ENCODE measurements at regions not wholly inside any gene's neighbourhood (a gene's known extent, or its start where the extent isn't known, plus 50 kb on each side); places are given as distances from the start of the nearest gene placed in this dataset.

GRCh38 chr2:14881651-14882327, 249.3 kb downstream of the LRATD1 start:
- Histone ChIP-seq H3K27me3 (ENCODE audit: control insufficient read depth in 4 of 4, insufficient read depth in 4 of 4, low read length in 3 of 4) (peaks cover 0 to 2% (median 0%) of the 10 kb centered on the region in 4 donors), H3K36me3 (ENCODE audit: control insufficient read depth in 4 of 4, insufficient read depth in 3 of 4, low read depth in 1 of 4, low read length in 3 of 4) (no peaks in the 10 kb centered on the region), H3K4me1 (ENCODE audit: control insufficient read depth in 4 of 4, insufficient read depth in 4 of 4, low read length in 3 of 4) (no peaks in the 10 kb centered on the region), H3K9ac (ENCODE audit: low read depth in 1 of 2, low read length in 2 of 2) (no peak overlapping the region), H3K27ac (ENCODE audit: low read depth in 1 of 2, low read length in 2 of 2) (no peak overlapping the region), H3K9me3 (ENCODE audit: control insufficient read depth in 4 of 4, low read length in 3 of 4) (no peaks in the 10 kb centered on the region), H3K4me3 (ENCODE audit: low read depth in 1 of 3, low read length in 3 of 3) (no peak overlapping the region)
- 66% methylated on average over 3 of the region's 3 CpGs for WGBS
- TF ChIP-seq, protein P1, sequence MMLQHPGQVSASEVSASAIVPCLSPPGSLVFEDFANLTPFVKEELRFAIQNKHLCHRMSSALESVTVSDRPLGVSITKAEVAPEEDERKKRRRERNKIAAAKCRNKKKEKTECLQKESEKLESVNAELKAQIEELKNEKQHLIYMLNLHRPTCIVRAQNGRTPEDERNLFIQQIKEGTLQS (IDR thresholded peaks at IDR 0.05), result no peak
- TF ChIP-seq SP1 (IDR thresholded peaks at IDR 0.05) (no peak), HNF4A (conservative IDR thresholded peaks at IDR 0.05) (no peak), TAF1 (conservative IDR thresholded peaks at IDR 0.05) (no peak), FOXA2 (IDR thresholded peaks at IDR 0.05) (no peak), RAD21 (IDR thresholded peaks at IDR 0.05) (no peak)
- no peak for DNase-seq (ENCODE audit: low spot score)

GRCh38 chr2:14884651-14885050, 252.1 kb downstream of the LRATD1 start:
- Histone ChIP-seq H3K36me3 (ENCODE audit: control insufficient read depth in 4 of 4, insufficient read depth in 3 of 4, low read depth in 1 of 4, low read length in 3 of 4) (no peaks in the 10 kb centered on the region), H3K27me3 (ENCODE audit: control insufficient read depth in 4 of 4, insufficient read depth in 4 of 4, low read length in 3 of 4) (peaks cover 0 to 2% (median 0%) of the 10 kb centered on the region in 4 donors), H3K9me3 (ENCODE audit: control insufficient read depth in 4 of 4, low read length in 3 of 4) (no peaks in the 10 kb centered on the region), H3K27ac (ENCODE audit: low read depth in 1 of 2, low read length in 2 of 2) (no peak overlapping the region), H3K9ac (ENCODE audit: low read depth in 1 of 2, low read length in 2 of 2) (no peak overlapping the region), H3K4me3 (ENCODE audit: low read depth in 1 of 3, low read length in 3 of 3) (no peak overlapping the region), H3K4me1 (ENCODE audit: control insufficient read depth in 4 of 4, insufficient read depth in 4 of 4, low read length in 3 of 4) (no peaks in the 10 kb centered on the region)
- no peak for DNase-seq (ENCODE audit: low spot score)
- TF ChIP-seq GABPA (IDR thresholded peaks at IDR 0.05 in 1 of 2, conservative IDR thresholded peaks at IDR 0.05 in 1 of 2), result no peak
- no peak for TF ChIP-seq MAX (IDR thresholded peaks at IDR 0.05)
- TF ChIP-seq CTCF (IDR thresholded peaks at IDR 0.05; ENCODE audit: low read depth, low read length, missing input control), result no peak
- no peak for TF ChIP-seq HNF4A (conservative IDR thresholded peaks at IDR 0.05)
- no peak for TF ChIP-seq SP1 (IDR thresholded peaks at IDR 0.05)
- no peak for TF ChIP-seq NR2F2 (IDR thresholded peaks at IDR 0.05)
- no peak for TF ChIP-seq FOXA2 (IDR thresholded peaks at IDR 0.05)
- no peak for TF ChIP-seq EGR1 (IDR thresholded peaks at IDR 0.05; ENCODE audit: low read depth in 2 of 2)
- no peak for TF ChIP-seq HNF4G (IDR thresholded peaks at IDR 0.05)
- no peak for TF ChIP-seq RXRA (IDR thresholded peaks at IDR 0.05)
- TF ChIP-seq YY1 (IDR thresholded peaks at IDR 0.05), result no peak
- no peak for TF ChIP-seq FOXA1 (IDR thresholded peaks at IDR 0.05)
- TF ChIP-seq, protein P2, sequence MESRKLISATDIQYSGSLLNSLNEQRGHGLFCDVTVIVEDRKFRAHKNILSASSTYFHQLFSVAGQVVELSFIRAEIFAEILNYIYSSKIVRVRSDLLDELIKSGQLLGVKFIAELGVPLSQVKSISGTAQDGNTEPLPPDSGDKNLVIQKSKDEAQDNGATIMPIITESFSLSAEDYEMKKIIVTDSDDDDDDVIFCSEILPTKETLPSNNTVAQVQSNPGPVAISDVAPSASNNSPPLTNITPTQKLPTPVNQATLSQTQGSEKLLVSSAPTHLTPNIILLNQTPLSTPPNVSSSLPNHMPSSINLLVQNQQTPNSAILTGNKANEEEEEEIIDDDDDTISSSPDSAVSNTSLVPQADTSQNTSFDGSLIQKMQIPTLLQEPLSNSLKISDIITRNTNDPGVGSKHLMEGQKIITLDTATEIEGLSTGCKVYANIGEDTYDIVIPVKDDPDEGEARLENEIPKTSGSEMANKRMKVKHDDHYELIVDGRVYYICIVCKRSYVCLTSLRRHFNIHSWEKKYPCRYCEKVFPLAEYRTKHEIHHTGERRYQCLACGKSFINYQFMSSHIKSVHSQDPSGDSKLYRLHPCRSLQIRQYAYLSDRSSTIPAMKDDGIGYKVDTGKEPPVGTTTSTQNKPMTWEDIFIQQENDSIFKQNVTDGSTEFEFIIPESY (IDR thresholded peaks at IDR 0.05), result no peak
- no peak for TF ChIP-seq RAD21 (IDR thresholded peaks at IDR 0.05)
- TF ChIP-seq TAF1 (conservative IDR thresholded peaks at IDR 0.05), result no peak
- no peak for TF ChIP-seq JUND (IDR thresholded peaks at IDR 0.05)
- TF ChIP-seq, protein P3, sequence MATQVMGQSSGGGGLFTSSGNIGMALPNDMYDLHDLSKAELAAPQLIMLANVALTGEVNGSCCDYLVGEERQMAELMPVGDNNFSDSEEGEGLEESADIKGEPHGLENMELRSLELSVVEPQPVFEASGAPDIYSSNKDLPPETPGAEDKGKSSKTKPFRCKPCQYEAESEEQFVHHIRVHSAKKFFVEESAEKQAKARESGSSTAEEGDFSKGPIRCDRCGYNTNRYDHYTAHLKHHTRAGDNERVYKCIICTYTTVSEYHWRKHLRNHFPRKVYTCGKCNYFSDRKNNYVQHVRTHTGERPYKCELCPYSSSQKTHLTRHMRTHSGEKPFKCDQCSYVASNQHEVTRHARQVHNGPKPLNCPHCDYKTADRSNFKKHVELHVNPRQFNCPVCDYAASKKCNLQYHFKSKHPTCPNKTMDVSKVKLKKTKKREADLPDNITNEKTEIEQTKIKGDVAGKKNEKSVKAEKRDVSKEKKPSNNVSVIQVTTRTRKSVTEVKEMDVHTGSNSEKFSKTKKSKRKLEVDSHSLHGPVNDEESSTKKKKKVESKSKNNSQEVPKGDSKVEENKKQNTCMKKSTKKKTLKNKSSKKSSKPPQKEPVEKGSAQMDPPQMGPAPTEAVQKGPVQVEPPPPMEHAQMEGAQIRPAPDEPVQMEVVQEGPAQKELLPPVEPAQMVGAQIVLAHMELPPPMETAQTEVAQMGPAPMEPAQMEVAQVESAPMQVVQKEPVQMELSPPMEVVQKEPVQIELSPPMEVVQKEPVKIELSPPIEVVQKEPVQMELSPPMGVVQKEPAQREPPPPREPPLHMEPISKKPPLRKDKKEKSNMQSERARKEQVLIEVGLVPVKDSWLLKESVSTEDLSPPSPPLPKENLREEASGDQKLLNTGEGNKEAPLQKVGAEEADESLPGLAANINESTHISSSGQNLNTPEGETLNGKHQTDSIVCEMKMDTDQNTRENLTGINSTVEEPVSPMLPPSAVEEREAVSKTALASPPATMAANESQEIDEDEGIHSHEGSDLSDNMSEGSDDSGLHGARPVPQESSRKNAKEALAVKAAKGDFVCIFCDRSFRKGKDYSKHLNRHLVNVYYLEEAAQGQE (IDR thresholded peaks at IDR 0.05), result no peak
- TF ChIP-seq, protein P1 (IDR thresholded peaks at IDR 0.05), result no peak
- WGBS, result 72% methylated on average over 2 of the region's 2 CpGs

Data from liver (tissue), 8 donors.